SK-N-MC (cell line): ENCODE measurements at regions not wholly inside any gene's neighbourhood (a gene's known extent, or its start where the extent isn't known, plus 50 kb on each side); places are given as distances from the start of the nearest gene placed in this dataset.

Experiments
- EZH2 ChIP-seq: fragments of 200-600 bp; sonication (generic); IDR thresholded peaks from one replicate; pipeline ENCODE4 v1.6.1; 2017; ENCODE audit warnings: antibody characterized with exemption
- POLR2AphosphoS5 ChIP-seq: IDR thresholded peaks from 2 replicates; pipeline ENCODE4 v1.6.1; 2012; ENCODE audit warnings: mild to moderate bottlenecking, low read depth, low read length, borderline replicate concordance

GRCh38 chr12:58470266-58471010 lies 449.9 kb downstream of the LRIG3 start:
- no peak for TF ChIP-seq POLR2AphosphoS5
- no peak for TF ChIP-seq EZH2
